ENCODE measurements at regions not wholly inside any gene's neighbourhood (a gene's known extent, or its start where the extent isn't known, plus 50 kb on each side); places are given as distances from the start of the nearest gene placed in this dataset.
"Not testable (repeated sequence)": the region's sequence is repeated elsewhere in the genome, so short reads cannot be mapped to it uniquely, and the experiment has no call there.

GRCh38 chr11:29616611-29617010, 400.2 kb downstream of the KCNA4 start:
- CTCF ChIA-PET = no interaction called here
- intact Hi-C loops (cut with micrococcal nuclease) = no loop called here
- DNase-seq (no peak), ATAC-seq (ENCODE audit: low read depth) (no peak)
- POLR2A ChIA-PET = no interaction called here
- peaks cover 8% of the 10 kb centered on the region for H3K9me3 Mint-ChIP-seq
- no peak overlapping the region for H3K4me3 Mint-ChIP-seq
- no peaks in the 10 kb centered on the region for H3K4me1 Mint-ChIP-seq
- H3K27me3 Mint-ChIP-seq = no peaks in the 10 kb centered on the region
- H3K36me3 Mint-ChIP-seq (ENCODE audit: low read depth) = no peaks in the 10 kb centered on the region
- TF ChIP-seq CTCF (IDR thresholded peaks at IDR 0.05) = no peak
- no peak overlapping the region for H3K27ac Mint-ChIP-seq

- intact Hi-C loops (cut with micrococcal nuclease) = no loop called here
- ChIA-PET CTCF (interaction anchor here (0.5 kb wide), 1 partner anchor 172 kb away, joined by 4 read pairs; no protein-coding TSS in a partner anchor), POLR2A (no interaction called here)
- ATAC-seq (ENCODE audit: low read depth) (no peak), DNase-seq (no peak)
- Mint-ChIP-seq H3K9me3 (peaks cover 5% of the 10 kb centered on the region), H3K27ac (no peak overlapping the region), H3K36me3 (ENCODE audit: low read depth) (no peaks in the 10 kb centered on the region), H3K27me3 (no peaks in the 10 kb centered on the region), H3K4me3 (no peak overlapping the region), H3K4me1 (no peaks in the 10 kb centered on the region)
- no peak for TF ChIP-seq CTCF (IDR thresholded peaks at IDR 0.05)
Observed at GRCh38 chr11:29612423-29612822, 404.4 kb downstream of the KCNA4 start.

- H3K36me3 Mint-ChIP-seq (ENCODE audit: low read depth) = no peaks in the 10 kb centered on the region
- H3K4me3 Mint-ChIP-seq = no peak overlapping the region
- no peaks in the 10 kb centered on the region for H3K4me1 Mint-ChIP-seq
- POLR2A ChIA-PET = no interaction called here
- intact Hi-C loops (cut with micrococcal nuclease) = no loop called here
- ATAC-seq (ENCODE audit: low read depth) = no peak
- H3K27me3 Mint-ChIP-seq = no peaks in the 10 kb centered on the region
- DNase-seq = no peak
- H3K9me3 Mint-ChIP-seq = peaks cover 8% of the 10 kb centered on the region
- CTCF ChIA-PET = no interaction called here
- H3K27ac Mint-ChIP-seq = no peak overlapping the region
- TF ChIP-seq CTCF (IDR thresholded peaks at IDR 0.05) = no peak
Observed at GRCh38 chr11:29606330-29607031, 410.3 kb downstream of the KCNA4 start.

GRCh38 chr11:29600151-29600575, 416.7 kb downstream of the KCNA4 start:
- H3K27ac Mint-ChIP-seq; intact Hi-C loops (cut with micrococcal nuclease); ATAC-seq (ENCODE audit: low read depth); H3K36me3 Mint-ChIP-seq (ENCODE audit: low read depth); H3K4me3 Mint-ChIP-seq; DNase-seq; CTCF ChIA-PET; H3K27me3 Mint-ChIP-seq; H3K4me1 Mint-ChIP-seq; POLR2A ChIA-PET: not testable (repeated sequence)
- peaks cover 13% of the 10 kb centered on the region for H3K9me3 Mint-ChIP-seq

- Mint-ChIP-seq H3K9me3 (peaks cover 11% of the 10 kb centered on the region), H3K27ac (no peak overlapping the region), H3K4me1 (no peaks in the 10 kb centered on the region), H3K36me3 (ENCODE audit: low read depth) (no peaks in the 10 kb centered on the region), H3K27me3 (no peaks in the 10 kb centered on the region), H3K4me3 (no peak overlapping the region)
- no peak for TF ChIP-seq CTCF (IDR thresholded peaks at IDR 0.05)
- POLR2A ChIA-PET = no interaction called here
- intact Hi-C loops (cut with micrococcal nuclease) = no loop called here
- no peak for DNase-seq
- CTCF ChIA-PET = no interaction called here
- ATAC-seq (ENCODE audit: low read depth) = no peak
Observed at GRCh38 chr11:29584342-29584741, 432.5 kb downstream of the KCNA4 start.

GRCh38 chr11:29578806-29579205, 438.0 kb downstream of the KCNA4 start:
- no peaks in the 10 kb centered on the region for H3K27me3 Mint-ChIP-seq

More at GRCh38 chr11:29578806-29579205, 438.0 kb downstream of the KCNA4 start:
- CTCF ChIA-PET = no interaction called here
- DNase-seq = no peak
- POLR2A ChIA-PET = no interaction called here
- H3K4me1 Mint-ChIP-seq = no peaks in the 10 kb centered on the region
- H3K9me3 Mint-ChIP-seq = peaks cover 9% of the 10 kb centered on the region
- H3K36me3 Mint-ChIP-seq (ENCODE audit: low read depth) = no peaks in the 10 kb centered on the region
- intact Hi-C loops (cut with micrococcal nuclease) = no loop called here
- H3K4me3 Mint-ChIP-seq = no peak overlapping the region
- no peak overlapping the region for H3K27ac Mint-ChIP-seq
- no peak for ATAC-seq (ENCODE audit: low read depth)
- no peak for TF ChIP-seq CTCF (IDR thresholded peaks at IDR 0.05)
